Kidney epithelial cell (primary cell): ENCODE measurements at regions not wholly inside any gene's neighbourhood (a gene's known extent, or its start where the extent isn't known, plus 50 kb on each side); places are given as distances from the start of the nearest gene placed in this dataset.

Source experiments
- DNase-seq: peaks from one replicate; pipeline ENCODE4 v3.0.0-alpha.2; 2010; ENCODE audit warnings: low read depth
- H3K27me3 ChIP-seq: 2 replicates; pipeline ENCODE4 v1.6.0; 2011; ENCODE audit warnings: low read length; ENCODE audit not compliant: control insufficient read depth, insufficient read depth
- H3K36me3 ChIP-seq: 2 replicates; pipeline ENCODE4 v1.5.1; 2011; ENCODE audit warnings: low read length; ENCODE audit not compliant: control insufficient read depth, insufficient read depth
- H3K4me3 ChIP-seq: 2 replicates; pipeline ENCODE4 v1.5.1; 2011; ENCODE audit warnings: low read depth, mild to moderate bottlenecking, control low read depth, low read length
- TF ChIP-seq, protein P1 (sequence below): IDR thresholded peaks from 2 replicates; pipeline ENCODE4 v1.5.1; 2011; ENCODE audit warnings: mild to moderate bottlenecking, moderate library complexity, low read length, control low read depth, inconsistent platforms; ENCODE audit not compliant: insufficient read depth, poor library complexity, severe bottlenecking

- no peak for DNase-seq
- Histone ChIP-seq H3K4me3 (no peak overlapping the region), H3K27me3 (no peaks in the 10 kb centered on the region), H3K36me3 (no peaks in the 10 kb centered on the region)
- TF ChIP-seq, protein P1, sequence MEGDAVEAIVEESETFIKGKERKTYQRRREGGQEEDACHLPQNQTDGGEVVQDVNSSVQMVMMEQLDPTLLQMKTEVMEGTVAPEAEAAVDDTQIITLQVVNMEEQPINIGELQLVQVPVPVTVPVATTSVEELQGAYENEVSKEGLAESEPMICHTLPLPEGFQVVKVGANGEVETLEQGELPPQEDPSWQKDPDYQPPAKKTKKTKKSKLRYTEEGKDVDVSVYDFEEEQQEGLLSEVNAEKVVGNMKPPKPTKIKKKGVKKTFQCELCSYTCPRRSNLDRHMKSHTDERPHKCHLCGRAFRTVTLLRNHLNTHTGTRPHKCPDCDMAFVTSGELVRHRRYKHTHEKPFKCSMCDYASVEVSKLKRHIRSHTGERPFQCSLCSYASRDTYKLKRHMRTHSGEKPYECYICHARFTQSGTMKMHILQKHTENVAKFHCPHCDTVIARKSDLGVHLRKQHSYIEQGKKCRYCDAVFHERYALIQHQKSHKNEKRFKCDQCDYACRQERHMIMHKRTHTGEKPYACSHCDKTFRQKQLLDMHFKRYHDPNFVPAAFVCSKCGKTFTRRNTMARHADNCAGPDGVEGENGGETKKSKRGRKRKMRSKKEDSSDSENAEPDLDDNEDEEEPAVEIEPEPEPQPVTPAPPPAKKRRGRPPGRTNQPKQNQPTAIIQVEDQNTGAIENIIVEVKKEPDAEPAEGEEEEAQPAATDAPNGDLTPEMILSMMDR: no peak
Measured at GRCh38 chr1:216793973-216794372, 70.7 kb upstream of the ESRRG start.

GRCh38 chr1:216793303-216793702 lies 70.1 kb upstream of the ESRRG start:
- no peak overlapping the region for H3K4me3 ChIP-seq

DNA sequence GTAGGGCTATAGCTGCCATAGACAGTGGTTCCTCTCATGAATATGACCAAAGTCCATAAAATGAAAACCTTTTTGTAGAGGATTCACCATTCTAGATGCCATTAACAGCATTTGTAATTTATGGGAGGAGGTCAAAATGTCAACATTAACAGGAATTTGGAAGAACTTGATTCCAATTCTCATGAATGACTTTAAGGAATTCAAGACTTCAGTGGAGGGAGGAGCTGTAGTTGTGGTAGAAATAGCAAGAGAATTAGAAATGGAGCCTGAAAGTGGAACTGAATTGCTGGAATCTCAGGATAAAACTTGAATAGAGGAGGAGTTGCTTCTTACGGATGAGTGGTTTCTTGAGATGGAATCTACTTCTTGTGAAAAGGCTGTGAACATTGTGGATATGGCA lies 65.4 kb upstream of the ESRRG start:
- no peak for DNase-seq

More at GRCh38 chr1:216793303-216793702, 70.1 kb upstream of the ESRRG start:
- H3K27me3 ChIP-seq: no peaks in the 10 kb centered on the region
- TF ChIP-seq, protein P1: no peak
- no peak for DNase-seq
- H3K36me3 ChIP-seq: no peaks in the 10 kb centered on the region

DNA sequence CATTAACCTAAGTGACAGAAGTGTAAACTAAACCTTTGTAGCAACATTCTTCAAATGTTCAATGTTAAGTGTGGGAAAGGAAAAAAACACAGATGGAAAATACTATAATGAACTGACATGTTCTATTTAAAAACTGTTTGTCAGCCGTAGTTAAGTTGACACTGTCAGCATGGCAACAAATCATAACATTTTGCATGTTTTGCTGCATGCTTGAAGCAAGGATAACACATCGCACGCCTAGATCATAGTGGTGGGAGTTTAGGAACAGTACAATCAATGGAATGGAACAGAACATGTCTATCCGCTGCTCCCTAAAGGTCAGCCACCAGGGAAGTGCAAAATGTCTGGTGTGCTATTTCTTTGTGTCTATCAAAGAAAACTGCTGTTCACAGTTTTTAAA lies 62.5 kb upstream of the ESRRG start:
- no peaks in the 10 kb centered on the region for H3K36me3 ChIP-seq

More for the DNA sequence above, 65.4 kb upstream of the ESRRG start:
- no peaks in the 10 kb centered on the region for H3K36me3 ChIP-seq
- no peaks in the 10 kb centered on the region for H3K27me3 ChIP-seq
- no peak overlapping the region for H3K4me3 ChIP-seq
- TF ChIP-seq, protein P1: no peak

DNA sequence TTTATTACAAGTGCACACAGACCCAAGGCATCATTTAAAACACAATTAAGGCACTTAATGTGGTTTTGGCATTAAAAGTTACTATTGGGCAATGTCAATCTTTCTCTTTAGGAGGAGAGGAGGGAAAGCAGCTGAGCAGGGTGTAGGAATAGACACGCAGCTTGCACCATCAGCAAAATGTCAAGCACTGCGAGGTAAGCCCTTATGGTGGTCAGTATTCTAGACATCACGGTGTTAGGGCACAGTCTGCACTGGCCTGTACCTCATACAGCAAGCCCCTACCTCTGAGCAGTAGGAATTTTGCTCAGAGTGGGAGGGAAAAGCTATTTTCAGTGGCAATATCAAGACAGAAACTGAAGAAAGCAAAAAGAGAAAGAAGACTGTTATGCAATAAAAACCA lies 62.0 kb upstream of the ESRRG start:
- no peak for DNase-seq
- TF ChIP-seq, protein P1: no peak
- Histone ChIP-seq H3K27me3 (no peaks in the 10 kb centered on the region), H3K4me3 (no peak overlapping the region), H3K36me3 (no peaks in the 10 kb centered on the region)

More for the DNA sequence above, 62.5 kb upstream of the ESRRG start:
- DNase-seq: no peak
- TF ChIP-seq, protein P1: no peak
- H3K27me3 ChIP-seq: no peaks in the 10 kb centered on the region
- H3K4me3 ChIP-seq: no peak overlapping the region

- H3K27me3 ChIP-seq: no peaks in the 10 kb centered on the region
- no peak overlapping the region for H3K4me3 ChIP-seq
- H3K36me3 ChIP-seq: no peaks in the 10 kb centered on the region
- no peak for DNase-seq
- TF ChIP-seq, protein P1: no peak
Measured at GRCh38 chr1:216779686-216780085, 56.5 kb upstream of the ESRRG start.
